ENCODE measurements at regions not wholly inside any gene's neighbourhood (a gene's known extent, or its start where the extent isn't known, plus 50 kb on each side); places are given as distances from the start of the nearest gene placed in this dataset.

- TF ChIP-seq YY1 (tag by site-specific recombination; IDR thresholded peaks at IDR 0.05), result no peak
- no peak for TF ChIP-seq ZSCAN30 (tag by site-specific recombination; IDR thresholded peaks at IDR 0.05)
- no peak for TF ChIP-seq CTCF (tag by site-specific recombination; IDR thresholded peaks at IDR 0.05)
- no peak for TF ChIP-seq ZNF274 (IDR thresholded peaks at IDR 0.05; ENCODE audit: low read length)
- TF ChIP-seq ZNF274 (tag by site-specific recombination; IDR thresholded peaks at IDR 0.05; ENCODE audit: borderline replicate concordance), result no peak
- no peak for TF ChIP-seq ZNF623 (tag by site-specific recombination; IDR thresholded peaks at IDR 0.05)
- no peak for TF ChIP-seq KLF16 (tag by site-specific recombination; IDR thresholded peaks at IDR 0.05)
- TF ChIP-seq ZNF660 (tag by site-specific recombination; IDR thresholded peaks at IDR 0.05), result no peak
- no peak for TF ChIP-seq ZNF670 (tag by site-specific recombination; IDR thresholded peaks at IDR 0.05; ENCODE audit: low read depth)
- TF ChIP-seq ZBTB7A (tag by site-specific recombination; IDR thresholded peaks at IDR 0.05; ENCODE audit: low read depth), result no peak
- TF ChIP-seq ZNF423 (tag by site-specific recombination; IDR thresholded peaks at IDR 0.05), result no peak
- TF ChIP-seq ZNF280D (tag by site-specific recombination; IDR thresholded peaks at IDR 0.05), result no peak
- no peak for TF ChIP-seq ZFP41 (tag by site-specific recombination; IDR thresholded peaks at IDR 0.05; ENCODE audit: borderline replicate concordance)
- TF ChIP-seq ZNF639 (tag by site-specific recombination; IDR thresholded peaks at IDR 0.05), result no peak
- no peak for TF ChIP-seq HOXA7 (CRISPR knock-in tag; IDR thresholded peaks at IDR 0.05; ENCODE audit: borderline replicate concordance)
Observed at GRCh38 chr12:83689333-83689732, 1002.6 kb downstream of the TMTC2 start.
